GM18868 (cell line): ENCODE measurements at regions not wholly inside any gene's neighbourhood (a gene's known extent, or its start where the extent isn't known, plus 50 kb on each side); places are given as distances from the start of the nearest gene placed in this dataset.

Experiments used
- ATAC-seq: cut with Tn5 transposase; IDR thresholded peaks from one replicate; pipeline ENCODE4 v1.9.1; 2021; ENCODE audit warnings: mild to moderate bottlenecking, moderate library complexity; ENCODE audit not compliant: unreplicated experiment

DNA sequence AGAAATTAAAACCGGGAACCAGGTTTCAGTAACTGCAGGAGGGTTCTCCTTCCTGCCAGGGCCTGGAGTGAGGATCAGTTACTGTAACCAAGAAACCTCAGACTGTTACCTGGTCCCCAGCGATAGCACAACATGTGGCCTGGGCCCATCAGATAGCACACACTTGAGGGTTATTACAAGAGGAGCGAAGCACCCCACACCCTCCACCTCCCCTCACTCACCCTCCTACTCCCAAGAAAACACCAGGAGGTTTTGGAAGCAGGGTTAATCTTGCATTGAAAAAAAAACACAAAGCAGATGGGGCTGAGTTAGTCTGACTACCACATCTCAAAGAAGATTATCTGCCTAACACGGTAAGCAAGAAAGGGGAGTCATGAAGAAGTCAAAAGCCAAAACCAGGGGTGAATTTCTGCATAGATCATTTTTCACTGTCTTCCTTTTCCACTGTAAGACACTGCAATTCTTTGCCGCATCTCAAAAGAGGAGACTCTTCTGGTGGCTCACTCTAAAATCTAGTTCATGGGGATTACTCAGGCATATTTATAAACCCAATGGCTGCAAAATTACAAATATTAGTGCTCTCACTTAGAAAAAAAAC, 75.9 kb upstream of the DOCK9 start:
- ATAC-seq, result no peak

DNA sequence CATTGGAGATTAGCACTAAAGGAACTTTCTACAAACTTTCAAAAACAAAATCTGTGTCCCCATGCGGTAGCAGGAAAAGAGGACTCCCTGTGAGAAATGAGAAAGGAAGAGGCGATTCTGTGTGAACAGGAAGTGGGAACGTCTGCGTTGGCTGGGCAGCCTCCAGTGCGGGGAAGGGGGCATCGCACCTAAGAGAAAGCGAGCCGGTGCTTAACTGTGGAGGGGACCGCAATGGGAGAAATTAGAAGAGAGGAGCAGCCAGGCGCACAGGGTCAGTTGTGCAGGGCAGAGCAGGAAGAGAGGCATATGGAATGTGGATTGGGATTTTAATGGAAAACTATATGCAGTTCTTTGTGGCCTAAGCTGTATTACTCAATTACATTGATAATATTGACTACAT, 77.4 kb upstream of the DOCK9 start:
- no peak for ATAC-seq

DNA sequence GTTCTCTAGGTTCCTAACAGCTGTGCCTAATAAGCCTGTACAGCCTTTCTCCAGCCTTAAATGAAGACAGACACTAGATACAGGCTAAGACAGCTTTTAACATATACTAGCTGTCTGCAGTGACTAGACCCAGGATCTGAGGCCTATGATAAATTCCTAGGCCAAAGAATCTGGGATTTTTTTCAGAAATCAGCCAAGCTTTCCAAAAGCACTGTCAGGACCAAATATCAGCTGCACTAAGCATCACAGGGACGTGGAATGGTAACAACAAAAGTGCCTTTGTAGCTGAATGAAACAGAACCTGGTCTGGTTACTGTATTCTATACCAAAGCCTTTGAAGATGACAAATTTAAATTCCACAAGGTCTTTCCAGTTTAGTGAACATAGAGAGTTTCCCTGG, 77.9 kb upstream of the DOCK9 start:
- ATAC-seq, result no peak

DNA sequence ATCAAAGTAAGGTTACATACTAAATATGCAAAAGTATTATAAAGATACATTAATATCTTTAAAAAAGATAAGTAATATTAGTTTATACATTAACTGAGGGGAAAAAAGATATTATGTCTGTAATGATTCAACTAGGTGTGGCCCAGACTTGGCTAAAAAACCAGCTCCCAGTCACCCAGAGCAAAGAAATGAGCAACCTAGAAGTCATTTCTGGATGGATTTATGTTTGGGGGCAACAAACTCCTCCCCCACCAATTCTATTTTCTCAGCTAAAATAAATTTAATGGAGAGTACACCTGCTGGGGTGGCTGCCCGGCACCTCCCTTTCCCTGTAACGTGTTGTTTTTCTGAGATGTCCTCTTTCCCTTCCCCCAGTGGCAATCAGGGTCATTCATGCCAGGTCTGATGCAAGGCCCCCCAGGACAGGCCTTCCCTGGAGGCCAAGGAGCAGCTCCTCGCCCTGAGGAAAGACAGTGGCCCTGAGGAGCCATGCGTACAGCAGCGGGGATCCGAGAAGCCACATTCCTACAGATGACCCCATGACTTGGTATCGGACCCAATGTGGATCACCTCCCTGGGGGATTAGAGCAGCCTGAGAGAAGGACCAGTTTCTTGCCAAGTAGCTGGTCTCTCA, 78.6 kb upstream of the DOCK9 start:
- no peak for ATAC-seq

DNA sequence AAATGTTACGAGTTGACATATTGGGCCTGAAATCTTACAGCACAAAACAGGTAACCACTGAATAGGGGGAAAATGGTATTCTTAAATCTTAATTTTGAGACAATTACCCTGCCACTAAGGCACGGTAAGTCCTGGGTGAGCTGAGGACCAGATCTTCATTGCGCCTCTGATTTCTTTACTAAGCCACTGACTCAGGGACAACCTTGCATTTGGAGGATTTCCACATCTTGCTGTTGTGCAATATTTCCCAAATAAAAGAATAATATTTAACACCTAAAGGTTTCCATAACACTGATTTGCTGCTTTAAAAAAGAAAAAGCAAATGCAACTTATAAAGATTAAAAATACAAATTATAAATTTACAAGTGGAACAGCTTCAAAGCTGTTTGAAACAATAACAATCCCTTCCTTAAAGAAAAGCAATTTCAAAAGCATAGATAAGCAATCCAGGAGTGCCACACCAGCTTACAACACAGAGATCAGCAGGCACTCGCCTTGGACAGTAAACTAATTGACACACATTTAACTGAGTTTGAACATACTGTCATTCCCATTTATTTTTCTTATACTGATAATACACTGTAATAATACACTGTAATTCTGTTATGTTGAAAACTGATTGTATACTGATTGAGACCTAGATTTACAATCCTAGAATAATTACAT, 79.6 kb upstream of the DOCK9 start:
- ATAC-seq, result no peak

DNA sequence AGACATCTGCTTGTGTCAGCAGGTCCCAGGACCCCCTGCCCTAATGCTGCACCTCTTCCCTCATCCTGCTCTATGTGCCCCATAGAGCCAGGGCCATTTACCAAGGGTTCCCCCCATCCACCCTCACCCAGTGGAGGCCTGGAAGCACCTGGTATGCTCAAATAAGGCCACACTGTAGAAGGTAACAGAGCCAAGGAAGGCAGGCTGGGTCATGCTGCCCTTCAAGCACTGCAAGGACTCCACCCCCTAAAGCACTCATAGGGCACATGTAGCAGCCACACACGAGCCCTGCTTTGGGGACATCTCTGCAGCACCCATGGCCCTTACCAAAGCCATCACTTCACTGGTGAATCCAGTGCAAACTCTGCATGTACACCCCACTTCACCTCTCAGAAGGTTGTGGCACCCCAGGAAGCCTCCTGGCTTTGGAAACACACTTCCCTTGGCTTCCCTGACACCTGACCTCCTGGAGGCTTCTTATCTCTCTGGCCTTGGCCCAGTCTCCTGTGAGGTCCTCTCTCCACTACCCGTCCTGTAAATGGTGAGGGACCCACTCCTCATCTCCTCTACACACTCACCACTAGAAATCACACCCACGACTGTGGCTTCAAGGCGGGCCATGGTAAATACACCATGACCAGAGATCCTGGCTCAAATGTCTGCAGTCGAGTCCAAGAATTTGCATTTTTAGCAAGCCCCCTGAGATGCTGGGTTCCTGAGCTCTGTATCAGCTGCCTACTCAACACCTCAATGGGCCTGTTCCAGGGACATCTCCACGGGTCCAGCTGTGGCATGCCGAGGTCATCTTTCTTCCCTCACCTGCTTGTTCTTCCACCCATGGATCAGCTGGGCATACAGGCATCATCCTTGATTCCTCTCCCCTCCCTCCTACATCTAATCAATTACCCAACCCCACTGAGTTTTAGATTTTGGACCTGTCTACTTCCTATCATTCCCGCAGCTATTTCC, 80.9 kb upstream of the DOCK9 start:
- ATAC-seq, result no peak

DNA sequence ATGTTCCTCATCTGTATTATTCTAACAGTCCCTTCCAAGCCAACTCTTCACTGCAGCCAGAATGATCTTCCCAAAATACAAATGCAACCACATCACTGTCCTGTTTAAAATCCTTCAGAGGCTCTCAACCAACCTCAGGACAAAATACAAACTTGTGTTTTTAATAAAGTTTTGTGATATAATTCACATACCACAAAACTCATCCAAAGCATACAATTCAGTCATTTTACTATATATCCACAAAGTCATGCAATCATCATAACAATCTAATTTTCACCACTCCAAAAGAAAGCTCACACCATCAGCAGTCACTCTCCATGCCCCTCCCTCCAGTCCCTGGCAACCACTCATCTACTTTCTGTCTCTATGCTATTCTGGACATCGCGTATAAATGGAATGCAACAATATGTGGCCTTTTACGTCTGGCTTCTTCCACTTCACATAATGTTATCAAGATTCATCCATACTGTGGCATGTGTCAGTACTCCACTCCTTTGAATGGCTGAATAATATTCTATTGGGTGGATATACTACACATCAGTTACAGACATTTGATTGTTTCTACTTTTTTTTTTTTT, 81.7 kb upstream of the DOCK9 start:
- ATAC-seq, result no peak

DNA sequence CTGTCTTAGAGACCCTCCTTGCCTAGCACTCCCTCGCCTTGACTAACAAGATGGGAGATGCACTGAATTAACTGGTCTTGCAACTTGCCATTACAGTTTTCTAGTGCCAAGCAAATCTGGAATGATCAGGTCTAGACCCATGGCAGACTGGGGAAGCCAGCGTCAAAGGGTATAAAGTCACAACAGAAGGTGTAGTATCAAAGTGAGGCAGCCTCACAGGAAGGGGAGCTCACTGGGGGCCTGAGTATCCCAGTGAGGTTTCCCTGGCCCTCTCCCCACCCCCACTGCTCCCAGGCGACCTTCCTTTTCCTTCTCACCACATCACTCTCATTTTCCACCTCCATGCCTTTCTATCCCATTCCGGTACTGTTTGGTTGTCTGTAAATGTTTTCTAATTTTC, 83.5 kb upstream of the DOCK9 start:
- ATAC-seq, result no peak

DNA sequence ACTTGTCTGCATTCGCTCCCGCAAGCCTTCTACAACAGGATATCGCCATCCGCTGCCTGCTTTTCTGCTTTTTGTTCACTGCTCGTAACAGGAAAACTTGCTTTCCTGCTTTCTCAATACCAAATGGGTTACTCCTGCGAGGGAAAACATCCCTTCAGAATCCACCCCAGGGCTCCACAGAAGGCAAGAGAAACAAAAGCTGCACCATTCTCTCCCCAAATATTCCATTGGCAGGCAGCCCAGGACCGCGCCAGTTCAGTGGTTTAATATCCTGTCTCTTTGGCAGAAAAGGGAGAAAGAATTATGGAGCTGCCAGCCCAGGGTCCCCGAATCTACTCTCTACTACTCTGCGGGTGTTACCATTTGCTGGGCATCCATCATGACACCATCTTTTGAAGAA, 84.7 kb upstream of the DOCK9 start:
- ATAC-seq, result no peak

DNA sequence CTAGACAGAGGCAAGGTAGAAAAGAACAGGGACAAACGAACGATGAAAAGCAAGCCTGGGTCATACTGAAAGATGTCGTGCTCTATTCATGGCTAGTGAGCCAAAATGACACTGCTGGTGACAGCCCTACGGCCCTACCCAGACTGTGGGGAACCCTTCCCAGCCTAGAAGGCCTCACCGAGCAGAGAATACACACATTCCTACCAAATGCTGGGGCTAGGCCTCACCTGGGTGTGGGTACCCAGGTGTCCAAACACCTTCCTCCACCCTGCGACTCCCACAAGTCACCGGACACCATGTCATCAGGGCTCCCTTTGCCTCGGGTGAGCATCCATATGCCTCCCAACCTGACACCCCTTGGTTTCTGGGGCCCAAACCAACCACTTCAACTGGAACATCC, 85.3 kb upstream of the DOCK9 start:
- no peak for ATAC-seq

DNA sequence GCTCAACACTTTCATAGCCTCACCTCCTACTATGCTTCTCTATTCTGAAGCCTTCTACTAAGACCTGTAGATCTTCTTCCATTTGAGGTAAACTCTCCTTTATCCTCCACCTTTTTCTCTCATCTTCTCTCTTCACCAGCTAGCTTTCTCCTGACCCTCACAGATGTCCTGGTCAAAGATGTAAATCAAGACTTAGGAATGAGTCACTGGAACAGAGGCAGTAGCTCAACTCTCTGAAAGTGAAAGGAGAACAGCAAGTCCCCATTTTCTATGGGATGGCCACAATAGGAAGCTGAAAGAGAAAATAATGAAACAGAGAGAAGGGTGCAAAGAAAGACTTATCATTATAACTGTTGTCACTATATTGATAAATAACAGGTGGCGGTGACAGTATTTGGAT, 86.1 kb upstream of the DOCK9 start:
- peak; percentile 58 for ATAC-seq

DNA sequence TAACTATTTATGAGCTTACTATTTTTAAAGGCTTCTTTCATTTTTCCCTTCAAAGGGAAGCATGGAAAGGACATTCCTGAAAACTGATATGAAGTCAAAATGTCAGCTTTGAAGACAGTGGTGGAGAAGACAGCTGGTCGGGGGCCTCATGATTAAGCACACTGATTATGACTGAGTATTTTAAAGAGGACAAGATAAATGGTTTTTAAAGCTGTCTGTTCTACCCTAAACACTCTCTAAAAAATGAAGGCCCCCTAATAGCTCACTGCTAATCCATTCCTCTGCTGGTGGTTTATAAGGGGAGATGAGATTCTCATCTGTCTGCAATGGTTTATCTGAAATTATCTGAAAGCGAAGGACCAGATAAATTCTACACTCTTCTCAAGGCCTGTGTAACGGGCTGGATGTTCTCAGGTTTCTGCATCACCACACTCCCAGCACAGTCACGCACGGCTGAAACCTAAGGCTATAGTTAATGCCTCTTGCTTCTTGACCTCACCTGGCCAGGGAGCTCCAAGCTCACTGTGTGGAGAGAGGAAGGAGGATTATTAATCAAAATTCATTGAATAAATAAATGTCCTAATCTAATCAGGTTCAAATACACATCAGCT, 86.9 kb upstream of the DOCK9 start:
- no peak for ATAC-seq

DNA sequence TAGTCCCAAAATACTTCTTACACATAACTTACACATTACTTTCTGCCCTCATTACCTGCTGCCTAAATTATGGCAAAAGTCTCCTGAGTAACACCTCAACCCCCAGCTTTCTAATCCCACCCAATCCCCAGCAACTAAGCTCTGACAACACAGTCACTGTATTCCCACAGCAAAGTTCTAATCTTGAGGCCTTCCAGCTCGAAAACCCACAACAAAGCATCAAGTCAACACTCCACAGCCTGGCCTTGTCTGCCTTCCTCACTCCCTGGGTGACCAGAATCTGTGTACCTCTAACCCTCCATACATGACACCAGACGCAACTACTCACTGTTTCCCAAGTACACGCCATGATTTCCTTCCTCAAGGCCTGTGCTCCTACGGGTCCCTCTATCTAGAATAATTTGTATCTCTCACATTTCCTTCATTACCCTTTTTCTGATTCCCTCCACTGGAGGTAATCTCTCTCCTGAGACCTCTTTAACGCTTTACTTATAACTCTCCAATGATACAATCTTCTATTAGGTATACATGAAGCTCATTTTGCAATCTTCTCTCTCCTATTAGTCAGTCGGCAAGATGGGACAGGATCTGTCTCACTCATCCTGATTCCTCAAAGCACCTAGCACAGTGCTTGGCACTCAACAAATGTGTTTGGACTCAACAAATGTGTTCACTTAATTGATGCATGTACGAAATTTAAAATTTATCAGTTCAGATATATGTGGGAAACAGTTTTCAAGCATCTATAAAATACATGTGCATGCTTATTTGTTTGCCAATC, 87.6 kb upstream of the DOCK9 start:
- ATAC-seq, result no peak

DNA sequence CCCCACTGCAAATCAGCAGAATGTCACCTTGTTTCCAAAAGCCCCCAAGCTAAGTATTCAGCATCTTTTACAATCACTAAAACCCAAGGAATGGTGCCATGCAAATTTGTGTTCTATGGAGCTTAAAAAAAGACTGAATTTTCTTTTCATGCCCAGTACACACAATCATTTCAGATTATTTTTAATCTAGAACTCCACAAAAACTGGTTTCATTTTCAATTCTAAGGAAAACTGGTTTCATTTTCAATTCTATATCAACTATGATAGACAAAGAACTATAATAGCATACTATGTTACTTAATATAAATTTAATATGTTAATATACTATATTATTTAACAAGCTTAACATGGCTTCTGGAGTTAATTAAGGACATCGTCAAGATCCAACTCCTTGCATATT, 88.4 kb upstream of the DOCK9 start:
- ATAC-seq, result no peak

DNA sequence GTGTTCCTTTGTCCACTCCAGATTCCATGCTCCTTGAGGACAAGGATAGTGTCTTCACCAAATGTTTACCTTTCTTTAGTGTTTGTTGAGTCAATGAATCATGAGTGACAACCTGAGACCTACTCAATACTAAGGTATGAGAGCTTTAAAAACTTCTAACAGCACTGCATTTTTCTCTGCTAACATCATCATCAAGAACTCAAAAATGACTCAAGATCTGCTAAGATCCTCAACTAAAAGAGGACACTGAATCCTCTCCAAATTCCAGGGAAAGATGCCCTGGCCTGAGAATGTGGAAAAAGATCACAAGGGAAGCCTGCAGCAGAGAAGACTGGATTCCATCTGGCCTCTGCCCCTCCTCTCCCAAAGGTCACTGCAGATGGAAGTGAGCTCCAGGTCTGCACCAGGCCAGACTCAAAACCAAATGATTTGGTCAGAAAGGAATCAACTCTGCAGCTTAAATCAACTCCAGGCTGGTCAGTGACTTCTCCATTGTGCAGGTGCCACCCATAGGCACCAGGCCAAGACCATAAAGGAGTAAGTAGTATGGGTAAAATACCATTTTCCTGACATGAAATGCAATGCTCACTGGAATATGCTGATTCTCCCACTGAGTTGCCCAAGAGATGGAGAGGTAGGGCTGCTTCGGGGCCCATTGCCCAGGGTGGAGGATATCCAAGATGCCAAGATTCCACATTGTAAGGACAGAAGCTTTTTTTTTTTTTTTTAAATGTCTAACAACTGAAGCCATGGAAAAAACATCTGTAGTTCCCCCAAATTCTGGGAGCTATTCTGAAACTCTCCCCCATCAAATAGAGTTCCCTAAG, 89.5 kb upstream of the DOCK9 start:
- ATAC-seq, result no peak

DNA sequence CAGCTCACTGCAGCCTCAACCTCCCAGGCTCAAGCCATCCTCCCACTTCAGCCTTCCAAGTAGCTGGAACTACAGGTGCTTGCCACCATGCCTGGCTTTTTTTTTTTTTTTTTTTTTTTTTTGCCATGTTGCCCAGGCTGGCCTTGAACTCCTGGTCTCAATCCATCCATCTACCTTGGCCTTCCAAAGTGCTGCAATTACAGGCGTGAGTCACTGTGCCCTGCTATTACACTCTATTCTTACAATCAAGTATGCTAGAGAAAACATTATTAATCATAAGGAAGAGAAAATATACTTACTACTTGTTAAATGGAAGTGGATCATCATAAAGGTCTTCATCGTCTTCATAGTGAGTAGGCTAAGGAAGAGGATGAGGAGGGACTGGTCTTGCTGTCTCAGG, 93.3 kb upstream of the DOCK9 start:
- no peak for ATAC-seq

DNA sequence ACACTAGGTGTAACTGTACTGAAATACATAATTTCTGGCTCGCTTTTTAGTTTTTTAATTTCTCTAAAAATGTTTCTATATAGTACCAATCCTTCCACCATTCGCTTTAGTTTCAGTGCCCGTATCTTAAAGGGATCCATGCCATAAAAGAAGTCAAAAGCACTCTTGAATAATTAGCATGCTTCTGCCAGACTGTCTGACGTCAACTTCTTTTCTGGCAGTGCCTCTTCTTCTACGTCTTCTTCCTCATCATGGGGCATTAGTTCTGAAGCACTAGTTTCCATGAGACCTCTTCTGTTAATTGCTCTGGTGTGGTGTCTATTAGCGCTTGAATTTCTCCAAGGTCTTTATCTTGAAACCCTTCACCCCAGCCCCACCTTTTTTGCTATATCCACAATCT, 93.8 kb upstream of the DOCK9 start:
- no peak for ATAC-seq

DNA sequence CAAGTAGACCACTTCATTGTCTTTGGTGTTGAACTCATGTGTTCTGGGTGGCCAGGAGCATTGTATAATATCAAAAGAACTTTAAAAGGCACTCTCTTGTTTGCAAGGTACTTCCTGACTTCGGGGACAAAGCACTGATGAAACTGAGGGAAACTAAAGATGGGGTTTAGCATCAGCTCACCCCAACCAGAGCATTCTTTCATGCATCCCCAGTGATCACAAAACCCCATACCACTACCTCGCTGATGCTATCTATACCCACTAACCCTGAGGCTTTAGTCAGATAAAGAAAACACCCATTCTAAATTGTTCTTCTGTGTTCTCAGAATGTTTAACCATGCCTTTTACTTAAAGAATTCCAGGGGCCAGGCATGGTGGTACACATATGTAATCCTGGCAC, 94.5 kb upstream of the DOCK9 start:
- ATAC-seq, result no peak

DNA sequence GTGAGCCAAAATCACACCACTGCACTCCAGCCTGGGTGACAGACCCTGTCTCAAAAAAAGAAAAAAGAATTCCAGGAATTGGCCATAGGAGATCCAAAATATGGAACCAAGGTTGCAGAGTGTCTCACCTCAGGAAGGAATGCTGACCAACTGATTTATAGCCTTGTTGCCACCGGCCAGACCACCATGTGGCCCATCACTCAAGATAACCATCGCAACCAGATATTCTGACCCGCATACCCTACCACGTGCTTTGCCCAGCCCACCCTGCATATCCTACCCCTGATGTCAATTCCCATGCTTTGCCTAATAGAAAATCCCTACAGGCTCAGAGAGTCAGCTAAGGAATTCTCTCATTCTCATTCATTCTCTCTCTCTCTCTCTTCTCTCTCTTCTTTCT, 95.1 kb upstream of the DOCK9 start:
- ATAC-seq, result no peak
